ENCODE measurements at regions not wholly inside any gene's neighbourhood (a gene's known extent, or its start where the extent isn't known, plus 50 kb on each side); places are given as distances from the start of the nearest gene placed in this dataset.

DNA sequence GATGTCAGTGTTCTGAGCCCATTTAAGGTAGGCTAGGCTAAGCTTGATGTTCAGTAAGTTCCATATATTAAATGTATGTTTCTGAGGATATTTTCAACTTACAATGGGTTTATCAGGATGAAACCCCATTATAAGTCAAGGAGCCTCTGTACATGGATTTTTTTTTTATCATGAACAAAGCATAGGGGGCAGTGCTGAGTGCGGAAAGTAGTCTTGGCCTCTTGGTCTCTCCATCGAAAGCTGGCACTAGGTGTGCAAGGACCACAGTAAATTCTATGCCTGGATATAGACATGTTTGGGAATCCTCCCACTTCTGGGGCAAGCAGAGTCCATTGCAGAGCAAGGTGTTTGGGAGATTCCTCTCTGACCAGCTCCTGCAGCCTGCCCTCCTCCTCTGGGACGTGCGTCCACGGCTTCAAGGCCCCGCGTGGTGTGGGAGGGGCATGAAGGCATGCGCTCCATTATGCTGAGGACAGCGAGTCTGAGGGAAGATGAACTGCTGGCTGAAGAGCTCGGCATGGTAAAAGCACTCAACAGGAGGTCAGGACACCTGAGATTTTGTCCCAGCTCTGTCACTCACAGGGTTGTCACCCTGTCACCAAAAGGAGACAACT lies 122.9 kb upstream of the LIPC start:
- Histone ChIP-seq H3K27me3 (ENCODE audit: control insufficient read depth in 1 of 2, insufficient read depth in 2 of 2, low read length in 2 of 2) (no peaks in the 10 kb centered on the region), H3K9me3 (ENCODE audit: low read length) (no peaks in the 10 kb centered on the region), H3K4me1 (ENCODE audit: insufficient read depth, low read length) (peaks cover 32% of the 10 kb centered on the region), H4K20me1 (ENCODE audit: insufficient read depth, low read length) (no peaks in the 10 kb centered on the region), H3K79me2 (ENCODE audit: insufficient read depth, low read length) (no peaks in the 10 kb centered on the region), H2AFZ (ENCODE audit: low read length) (no peak overlapping the region), H3K27ac (ENCODE audit: extremely low read length, insufficient read depth, low read length) (no peak overlapping the region), H3K4me3 (replicated peaks in 1 of 3; ENCODE audit: insufficient read depth in 1 of 3, low read depth in 2 of 3, low read length in 3 of 3) (no peak overlapping the region), H3K36me3 (replicated peaks in 1 of 2; ENCODE audit: control insufficient read depth in 1 of 2, insufficient read depth in 2 of 2, low read length in 2 of 2) (no peaks in the 10 kb centered on the region), H3K9ac (ENCODE audit: insufficient read depth, low read depth, low read length) (no peak overlapping the region), H3K4me2 (ENCODE audit: low read depth, low read length) (no peak overlapping the region)
- DNase-seq (ENCODE audit: low spot score) (no peak), ATAC-seq (no peak), FAIRE-seq (no peak)
- POLR2A ChIA-PET, result interaction anchor here (1.3 kb wide), 1 partner anchor 24 kb away, joined by 3 read pairs; no protein-coding TSS in a partner anchor
- in situ Hi-C loops (cut with HindIII; ENCODE audit: extremely low pct_ligation_motif_present, low pct_unique_long_range_greater_than_20kb) (no loop called here), intact Hi-C loops (cut with micrococcal nuclease; ENCODE audit: unreplicated experiment) (no loop called here)
- no peak for TF ChIP-seq TBX2 (CRISPR knock-in tag; IDR thresholded peaks at IDR 0.05; ENCODE audit: borderline replicate concordance)
- TF ChIP-seq ZNF768 (CRISPR knock-in tag; IDR thresholded peaks at IDR 0.05), result no peak
- TF ChIP-seq, protein P1, sequence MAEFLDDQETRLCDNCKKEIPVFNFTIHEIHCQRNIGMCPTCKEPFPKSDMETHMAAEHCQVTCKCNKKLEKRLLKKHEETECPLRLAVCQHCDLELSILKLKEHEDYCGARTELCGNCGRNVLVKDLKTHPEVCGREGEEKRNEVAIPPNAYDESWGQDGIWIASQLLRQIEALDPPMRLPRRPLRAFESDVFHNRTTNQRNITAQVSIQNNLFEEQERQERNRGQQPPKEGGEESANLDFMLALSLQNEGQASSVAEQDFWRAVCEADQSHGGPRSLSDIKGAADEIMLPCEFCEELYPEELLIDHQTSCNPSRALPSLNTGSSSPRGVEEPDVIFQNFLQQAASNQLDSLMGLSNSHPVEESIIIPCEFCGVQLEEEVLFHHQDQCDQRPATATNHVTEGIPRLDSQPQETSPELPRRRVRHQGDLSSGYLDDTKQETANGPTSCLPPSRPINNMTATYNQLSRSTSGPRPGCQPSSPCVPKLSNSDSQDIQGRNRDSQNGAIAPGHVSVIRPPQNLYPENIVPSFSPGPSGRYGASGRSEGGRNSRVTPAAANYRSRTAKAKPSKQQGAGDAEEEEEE (CRISPR knock-in tag; IDR thresholded peaks at IDR 0.05; ENCODE audit: borderline replicate concordance), result no peak
- no peak for TF ChIP-seq NCOA1 (CRISPR knock-in tag; IDR thresholded peaks at IDR 0.05)
- no peak for TF ChIP-seq ZNF674 (CRISPR knock-in tag; IDR thresholded peaks at IDR 0.05; ENCODE audit: low read depth)
- TF ChIP-seq NCOA5 (CRISPR knock-in tag; IDR thresholded peaks at IDR 0.05), result no peak
- TF ChIP-seq, protein P2, sequence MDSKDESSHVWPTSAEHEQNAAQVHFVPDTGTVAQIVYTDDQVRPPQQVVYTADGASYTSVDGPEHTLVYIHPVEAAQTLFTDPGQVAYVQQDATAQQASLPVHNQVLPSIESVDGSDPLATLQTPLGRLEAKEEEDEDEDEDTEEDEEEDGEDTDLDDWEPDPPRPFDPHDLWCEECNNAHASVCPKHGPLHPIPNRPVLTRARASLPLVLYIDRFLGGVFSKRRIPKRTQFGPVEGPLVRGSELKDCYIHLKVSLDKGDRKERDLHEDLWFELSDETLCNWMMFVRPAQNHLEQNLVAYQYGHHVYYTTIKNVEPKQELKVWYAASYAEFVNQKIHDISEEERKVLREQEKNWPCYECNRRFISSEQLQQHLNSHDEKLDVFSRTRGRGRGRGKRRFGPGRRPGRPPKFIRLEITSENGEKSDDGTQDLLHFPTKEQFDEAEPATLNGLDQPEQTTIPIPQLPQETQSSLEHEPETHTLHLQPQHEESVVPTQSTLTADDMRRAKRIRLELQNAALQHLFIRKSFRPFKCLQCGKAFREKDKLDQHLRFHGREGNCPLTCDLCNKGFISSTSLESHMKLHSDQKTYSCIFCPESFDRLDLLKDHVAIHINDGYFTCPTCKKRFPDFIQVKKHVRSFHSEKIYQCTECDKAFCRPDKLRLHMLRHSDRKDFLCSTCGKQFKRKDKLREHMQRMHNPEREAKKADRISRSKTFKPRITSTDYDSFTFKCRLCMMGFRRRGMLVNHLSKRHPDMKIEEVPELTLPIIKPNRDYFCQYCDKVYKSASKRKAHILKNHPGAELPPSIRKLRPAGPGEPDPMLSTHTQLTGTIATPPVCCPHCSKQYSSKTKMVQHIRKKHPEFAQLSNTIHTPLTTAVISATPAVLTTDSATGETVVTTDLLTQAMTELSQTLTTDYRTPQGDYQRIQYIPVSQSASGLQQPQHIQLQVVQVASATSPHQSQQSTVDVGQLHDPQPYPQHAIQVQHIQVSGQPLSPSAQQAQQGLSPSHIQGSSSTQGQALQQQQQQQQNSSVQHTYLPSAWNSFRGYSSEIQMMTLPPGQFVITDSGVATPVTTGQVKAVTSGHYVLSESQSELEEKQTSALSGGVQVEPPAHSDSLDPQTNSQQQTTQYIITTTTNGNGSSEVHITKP (CRISPR knock-in tag; IDR thresholded peaks at IDR 0.05; ENCODE audit: low read depth), result no peak
- TF ChIP-seq ZNF776 (CRISPR knock-in tag; IDR thresholded peaks at IDR 0.05), result no peak
- no peak for TF ChIP-seq PCBP2 (optimal IDR thresholded peaks at IDR 0.05; ENCODE audit: low read depth, low read length, poor library complexity, severe bottlenecking)
- no peak for TF ChIP-seq ZFY (CRISPR knock-in tag; IDR thresholded peaks at IDR 0.05)
- TF ChIP-seq MXI1 (IDR thresholded peaks at IDR 0.05; ENCODE audit: borderline replicate concordance, low read depth, low read length), result no peak
- TF ChIP-seq TIGD3 (CRISPR knock-in tag; IDR thresholded peaks at IDR 0.05; ENCODE audit: borderline replicate concordance), result no peak
- TF ChIP-seq ZNF337 (CRISPR knock-in tag; IDR thresholded peaks at IDR 0.05; ENCODE audit: borderline replicate concordance, low read depth), result no peak
- no peak for TF ChIP-seq TRIM24 (CRISPR knock-in tag; IDR thresholded peaks at IDR 0.05)
- no peak for TF ChIP-seq GTF3A (CRISPR knock-in tag; conservative IDR thresholded peaks at IDR 0.05)
- CTCF ChIA-PET (ENCODE audit: low intra/inter-chr PET ratio, low total read pairs), result no interaction called here
- 85% methylated on average over 10 of the region's 10 CpGs for WGBS (ENCODE audit: low lambda C conversion rate)
- no TSS peak for BruUV-seq (replicated peaks)
